ENCODE measurements at regions not wholly inside any gene's neighbourhood (a gene's known extent, or its start where the extent isn't known, plus 50 kb on each side); places are given as distances from the start of the nearest gene placed in this dataset.

DNA sequence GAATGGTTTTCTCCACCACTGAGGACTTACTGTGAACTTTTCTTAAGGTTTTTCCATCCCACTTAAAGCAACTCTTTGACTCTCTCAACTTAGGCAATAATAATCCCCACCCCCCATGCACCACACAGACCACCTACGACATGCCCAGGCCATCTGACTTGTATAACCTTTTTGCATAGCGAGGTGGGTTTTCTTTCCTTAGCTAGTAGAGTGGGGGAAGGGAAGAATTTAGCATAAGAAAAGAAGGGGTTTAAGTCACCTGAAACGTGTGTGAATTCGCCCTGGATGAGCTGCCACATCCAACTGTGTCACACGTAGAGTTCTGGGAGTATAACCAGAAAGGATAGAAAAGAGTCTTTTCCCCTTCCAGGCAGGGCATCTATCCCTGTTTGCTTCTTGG, 262.7 kb downstream of the YTHDC2 start:
- Histone ChIP-seq H2AFZ (ENCODE audit: low read depth, low read length, severe bottlenecking) (no peak overlapping the region), H3K36me3 (ENCODE audit: low read length) (no peaks in the 10 kb centered on the region), H3K9me3 (ENCODE audit: insufficient read depth, low read length) (no peaks in the 10 kb centered on the region), H3K27me3 (ENCODE audit: low read length) (no peaks in the 10 kb centered on the region), H3K9me2 (replicated peaks; ENCODE audit: insufficient read depth, low read length) (no peaks in the 10 kb centered on the region), H3K27ac (ENCODE audit: low read depth, low read length) (no peak overlapping the region), H3K9ac (ENCODE audit: low read length) (no peak overlapping the region), H3K4me2 (ENCODE audit: low read depth, low read length, poor library complexity, severe bottlenecking) (no peak overlapping the region), H4K20me1 (ENCODE audit: low read depth, low read length) (no peaks in the 10 kb centered on the region), H3F3A (ENCODE audit: insufficient read depth) (no peaks in the 10 kb centered on the region), H3K79me2 (ENCODE audit: insufficient read depth, low read length) (no peaks in the 10 kb centered on the region), H3K4me3 (ENCODE audit: insufficient read depth, low read length, poor library complexity, severe bottlenecking) (no peak overlapping the region)
- TF ChIP-seq, protein P1, sequence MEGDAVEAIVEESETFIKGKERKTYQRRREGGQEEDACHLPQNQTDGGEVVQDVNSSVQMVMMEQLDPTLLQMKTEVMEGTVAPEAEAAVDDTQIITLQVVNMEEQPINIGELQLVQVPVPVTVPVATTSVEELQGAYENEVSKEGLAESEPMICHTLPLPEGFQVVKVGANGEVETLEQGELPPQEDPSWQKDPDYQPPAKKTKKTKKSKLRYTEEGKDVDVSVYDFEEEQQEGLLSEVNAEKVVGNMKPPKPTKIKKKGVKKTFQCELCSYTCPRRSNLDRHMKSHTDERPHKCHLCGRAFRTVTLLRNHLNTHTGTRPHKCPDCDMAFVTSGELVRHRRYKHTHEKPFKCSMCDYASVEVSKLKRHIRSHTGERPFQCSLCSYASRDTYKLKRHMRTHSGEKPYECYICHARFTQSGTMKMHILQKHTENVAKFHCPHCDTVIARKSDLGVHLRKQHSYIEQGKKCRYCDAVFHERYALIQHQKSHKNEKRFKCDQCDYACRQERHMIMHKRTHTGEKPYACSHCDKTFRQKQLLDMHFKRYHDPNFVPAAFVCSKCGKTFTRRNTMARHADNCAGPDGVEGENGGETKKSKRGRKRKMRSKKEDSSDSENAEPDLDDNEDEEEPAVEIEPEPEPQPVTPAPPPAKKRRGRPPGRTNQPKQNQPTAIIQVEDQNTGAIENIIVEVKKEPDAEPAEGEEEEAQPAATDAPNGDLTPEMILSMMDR (IDR thresholded peaks at IDR 0.05; ENCODE audit: insufficient read depth, low read length, poor library complexity, severe bottlenecking) = no peak
- no peak for TF ChIP-seq EZH2phosphoT487 (conservative IDR thresholded peaks at IDR 0.05; ENCODE audit: low read length)

DNA sequence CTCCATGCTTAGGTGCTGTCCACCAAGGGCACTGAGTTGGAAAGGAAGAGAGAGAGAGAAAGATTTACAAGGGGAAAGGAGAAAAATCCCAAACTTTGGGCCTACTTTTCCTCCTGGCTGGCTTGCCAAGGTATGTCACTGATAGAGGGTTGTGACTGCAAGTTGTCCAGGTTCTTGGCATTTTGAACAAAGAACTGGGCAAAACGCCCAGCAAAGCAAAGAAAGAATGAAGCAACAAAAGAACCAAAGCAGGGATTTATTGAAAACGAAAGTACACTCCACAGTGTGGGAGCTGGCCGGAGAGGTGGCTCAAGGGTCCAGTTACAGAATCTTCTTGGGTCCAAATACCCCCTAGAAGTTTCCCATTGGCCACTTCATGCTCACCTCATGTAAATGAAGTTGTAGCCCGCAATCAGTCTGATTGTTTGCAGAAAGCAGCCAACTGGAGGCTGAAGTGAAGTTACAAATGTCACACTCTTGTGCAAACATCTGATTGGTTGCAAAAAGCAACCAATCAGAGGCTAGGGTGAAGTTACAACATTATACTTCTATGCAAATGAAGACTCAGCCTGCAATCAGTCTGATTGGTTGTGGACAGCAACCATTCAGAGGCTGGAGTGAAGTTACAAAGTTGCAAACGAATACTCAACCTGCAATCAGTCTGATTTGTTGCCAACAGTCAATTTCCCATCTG, 263.5 kb downstream of the YTHDC2 start:
- Histone ChIP-seq H3K27me3 (ENCODE audit: low read length) (no peaks in the 10 kb centered on the region), H3F3A (ENCODE audit: insufficient read depth) (no peaks in the 10 kb centered on the region), H3K79me2 (ENCODE audit: insufficient read depth, low read length) (no peaks in the 10 kb centered on the region), H3K9me3 (ENCODE audit: insufficient read depth, low read length) (no peaks in the 10 kb centered on the region), H4K20me1 (ENCODE audit: low read depth, low read length) (no peaks in the 10 kb centered on the region), H3K9ac (ENCODE audit: low read length) (no peak overlapping the region), H3K4me2 (ENCODE audit: low read depth, low read length, poor library complexity, severe bottlenecking) (no peak overlapping the region), H3K27ac (ENCODE audit: low read depth, low read length) (no peak overlapping the region), H3K4me3 (ENCODE audit: insufficient read depth, low read length, poor library complexity, severe bottlenecking) (no peak overlapping the region), H2AFZ (ENCODE audit: low read depth, low read length, severe bottlenecking) (no peak overlapping the region), H3K9me2 (replicated peaks; ENCODE audit: insufficient read depth, low read length) (no peaks in the 10 kb centered on the region), H3K36me3 (ENCODE audit: low read length) (no peaks in the 10 kb centered on the region)
- no peak for TF ChIP-seq EZH2phosphoT487 (conservative IDR thresholded peaks at IDR 0.05; ENCODE audit: low read length)
- TF ChIP-seq, protein P1 (IDR thresholded peaks at IDR 0.05; ENCODE audit: insufficient read depth, low read length, poor library complexity, severe bottlenecking) = no peak

DNA sequence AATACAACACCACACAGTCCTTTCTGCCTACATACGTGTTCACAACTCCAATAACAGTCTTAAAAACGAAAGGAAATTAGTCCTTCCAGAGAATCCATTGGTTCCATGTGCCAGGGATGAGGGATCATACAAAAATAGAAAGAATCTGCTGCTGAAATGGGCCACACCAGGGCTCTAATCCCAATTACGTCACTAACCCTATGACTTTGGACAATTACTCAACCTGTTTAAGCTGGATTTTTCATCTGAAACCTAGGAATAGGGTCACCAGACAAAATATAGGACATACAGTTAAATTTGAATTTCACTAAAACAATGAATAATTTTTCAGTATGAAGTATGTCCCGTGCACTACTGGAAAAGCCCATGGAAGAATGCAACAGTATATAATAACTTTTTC, 264.7 kb downstream of the YTHDC2 start:
- Histone ChIP-seq H3K9me2 (replicated peaks; ENCODE audit: insufficient read depth, low read length) (no peaks in the 10 kb centered on the region), H3K4me3 (ENCODE audit: insufficient read depth, low read length, poor library complexity, severe bottlenecking) (no peak overlapping the region), H3K36me3 (ENCODE audit: low read length) (no peaks in the 10 kb centered on the region), H2AFZ (ENCODE audit: low read depth, low read length, severe bottlenecking) (no peak overlapping the region), H3K4me2 (ENCODE audit: low read depth, low read length, poor library complexity, severe bottlenecking) (no peak overlapping the region), H3K27me3 (ENCODE audit: low read length) (no peaks in the 10 kb centered on the region), H3K79me2 (ENCODE audit: insufficient read depth, low read length) (no peaks in the 10 kb centered on the region), H3K9me3 (ENCODE audit: insufficient read depth, low read length) (no peaks in the 10 kb centered on the region), H3K9ac (ENCODE audit: low read length) (no peak overlapping the region), H3F3A (ENCODE audit: insufficient read depth) (no peaks in the 10 kb centered on the region), H3K27ac (ENCODE audit: low read depth, low read length) (no peak overlapping the region), H4K20me1 (ENCODE audit: low read depth, low read length) (no peaks in the 10 kb centered on the region)
- TF ChIP-seq EZH2phosphoT487 (conservative IDR thresholded peaks at IDR 0.05; ENCODE audit: low read length) = no peak
- TF ChIP-seq, protein P1 (IDR thresholded peaks at IDR 0.05; ENCODE audit: insufficient read depth, low read length, poor library complexity, severe bottlenecking) = no peak

All from SU-DHL-6 (cell line).